DMS153 (cell line): ENCODE measurements at regions not wholly inside any gene's neighbourhood (a gene's known extent, or its start where the extent isn't known, plus 50 kb on each side); places are given as distances from the start of the nearest gene placed in this dataset.
"Not testable (repeated sequence)": the region's sequence is repeated elsewhere in the genome, so short reads cannot be mapped to it uniquely, and the experiment has no call there.

Experiments
- DNase-seq: peaks from one replicate; lab custom pipeline; 2025; lab: John Stamatoyannopoulos, UW

DNA sequence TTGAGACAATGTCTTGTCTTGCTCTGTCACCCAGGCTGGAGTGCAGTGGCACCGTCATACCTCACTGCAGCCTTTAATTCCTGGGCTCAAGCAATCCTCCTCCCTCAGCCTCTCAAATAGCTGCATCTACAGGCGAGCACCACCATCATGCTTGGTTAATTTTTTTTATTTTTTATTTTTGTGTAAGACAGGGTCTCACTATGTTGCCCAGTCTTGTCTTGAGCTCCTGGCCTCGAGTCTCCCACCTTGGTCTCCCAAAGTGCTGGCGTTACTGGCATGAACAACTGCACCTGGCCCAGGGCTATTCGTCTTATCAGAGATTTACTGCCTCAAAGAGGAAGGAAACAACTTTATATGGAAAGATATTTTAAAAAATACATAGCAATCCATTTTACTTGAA lies 102.8 kb upstream of the NUPR2 start:
- DNase-seq = no peak

- peak; percentile 20 for DNase-seq
Observed at GRCh38 chr7:56218510-56218909, 102.3 kb upstream of the NUPR2 start.

DNA sequence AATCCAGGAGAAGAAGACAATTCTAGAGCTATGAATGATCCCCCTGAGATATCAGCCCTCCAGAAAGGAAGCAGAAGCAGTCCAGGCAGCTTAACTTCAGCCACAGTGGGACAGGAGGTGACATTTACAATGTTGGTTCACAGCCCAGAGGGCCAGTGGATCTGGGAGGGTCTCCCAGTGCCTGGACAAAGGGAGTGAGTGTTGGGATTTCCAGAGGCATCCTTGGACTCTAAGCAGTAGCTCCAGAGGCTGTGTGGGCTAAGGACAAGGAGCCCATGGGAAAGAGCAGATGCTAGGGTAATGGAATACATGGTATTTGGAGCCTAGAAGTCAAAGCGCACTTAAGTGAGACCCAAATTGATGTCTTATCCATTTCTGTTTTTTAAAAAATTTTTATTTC lies 97.4 kb upstream of the NUPR2 start:
- no peak for DNase-seq

DNA sequence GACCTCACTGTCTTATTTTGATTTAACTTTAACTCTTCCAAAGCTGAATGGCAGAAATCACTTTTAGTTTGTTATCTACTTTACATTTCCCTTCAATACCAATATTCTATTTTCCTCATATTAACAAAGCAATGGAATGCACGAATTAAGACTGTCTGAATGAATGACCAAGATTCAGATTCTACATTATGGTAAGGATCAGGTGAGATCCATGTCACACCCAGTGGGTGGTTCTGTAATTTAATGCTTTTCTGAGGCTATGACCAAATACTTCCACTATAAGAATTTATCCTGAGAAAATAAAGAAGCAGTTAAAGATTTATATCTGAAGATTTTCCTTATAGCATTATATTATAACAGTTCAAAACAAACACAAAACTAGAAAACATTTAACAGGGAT lies 90.2 kb upstream of the NUPR2 start:
- DNase-seq = no peak

DNA sequence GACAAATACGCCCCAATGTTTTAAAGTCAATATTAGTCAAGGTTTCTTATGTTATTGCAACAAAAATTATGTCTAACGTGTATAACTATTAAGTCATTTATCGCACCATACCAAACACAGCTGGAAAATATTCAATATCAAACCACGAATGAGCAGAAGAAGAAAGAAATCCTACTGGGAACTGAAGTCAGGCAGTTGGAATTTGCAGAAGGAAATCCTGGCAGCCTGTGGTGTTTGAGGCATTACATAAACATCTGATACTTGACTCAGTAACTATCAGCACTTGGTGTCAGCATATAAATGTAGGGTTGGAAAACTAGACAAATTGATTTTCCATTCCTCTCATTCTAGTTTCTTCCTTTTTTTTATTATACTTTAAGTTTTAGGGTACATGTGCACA lies 83.4 kb upstream of the NUPR2 start:
- no peak for DNase-seq

- not testable (repeated sequence) for DNase-seq
Observed at GRCh38 chr7:56196195-56196594, 80.0 kb upstream of the NUPR2 start.

GRCh38 chr7:56188823-56189346 lies 72.7 kb upstream of the NUPR2 start:
- no peak for DNase-seq

DNA sequence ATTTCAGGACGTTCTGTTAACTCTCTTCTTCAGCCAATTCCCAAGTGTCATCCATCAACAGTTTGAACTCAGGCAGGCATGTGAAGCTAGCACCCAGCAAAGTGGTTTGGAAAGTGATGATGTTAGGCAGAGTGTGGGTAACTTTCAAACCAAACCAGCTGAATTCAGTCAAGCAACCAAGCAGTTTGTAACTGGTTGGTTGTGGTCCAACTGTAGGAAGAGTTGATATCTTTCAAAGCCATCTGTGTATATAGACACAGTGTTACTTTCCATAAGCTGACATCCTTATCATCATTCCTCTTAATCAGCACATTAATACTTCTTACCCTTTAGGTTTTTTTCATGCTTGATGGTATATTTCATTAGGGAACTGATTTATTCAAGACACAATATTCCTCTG lies 72.2 kb upstream of the NUPR2 start:
- DNase-seq = no peak

- no peak for DNase-seq
Observed at GRCh38 chr7:56181010-56181409, 64.8 kb upstream of the NUPR2 start.

- DNase-seq = no peak
Observed at GRCh38 chr7:56175771-56176170, 59.6 kb upstream of the NUPR2 start.

DNA sequence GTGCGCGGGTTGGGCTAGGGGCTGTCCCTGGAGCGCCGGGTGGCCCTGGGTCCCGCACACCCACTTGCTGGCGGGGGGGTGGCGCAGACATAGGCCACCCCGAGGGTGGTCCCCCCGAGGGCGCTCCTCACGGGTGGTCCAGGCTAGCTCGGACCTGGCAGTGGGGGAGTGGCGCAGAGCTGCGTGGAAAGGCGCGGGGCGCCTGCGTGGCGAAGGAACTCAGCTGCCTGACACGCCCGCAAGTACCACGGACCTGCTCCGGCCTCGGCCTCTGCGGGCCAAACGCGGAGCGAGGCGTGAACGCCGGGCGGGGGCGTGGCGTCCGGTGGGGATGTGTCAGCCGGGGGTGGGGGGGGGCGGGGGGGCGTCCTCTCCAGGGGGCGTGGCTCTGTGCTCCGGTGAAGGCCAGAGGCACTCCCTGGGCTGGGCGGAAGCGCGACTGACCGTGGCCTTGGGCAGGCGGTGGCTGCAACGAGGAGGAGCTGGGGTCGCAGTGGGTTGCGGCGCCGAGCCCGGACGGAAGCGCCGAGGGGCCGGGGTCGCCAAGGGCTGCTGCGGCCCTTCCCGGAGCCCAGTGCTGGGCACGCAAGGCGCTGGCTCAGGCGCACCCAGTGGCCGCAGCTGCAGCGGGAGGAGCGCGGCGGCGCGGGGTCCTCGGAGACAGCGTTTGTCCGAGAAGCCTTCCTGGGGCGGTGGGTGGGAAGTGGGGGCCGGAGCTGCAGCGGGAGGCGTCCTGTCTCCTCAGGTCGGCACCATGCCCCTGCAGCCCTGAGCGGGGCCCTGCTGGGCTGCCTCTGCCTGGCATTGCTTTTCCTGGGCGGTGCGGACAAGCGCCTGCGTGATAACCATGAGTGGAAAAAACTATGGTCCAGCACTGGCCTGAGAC lies 58.9 kb upstream of the NUPR2 start:
- DNase-seq = no peak

- DNase-seq = no peak
Observed at GRCh38 chr7:56174346-56174874, 58.2 kb upstream of the NUPR2 start.
